Fibroblast of villous mesenchyme (primary cell): ENCODE measurements at regions not wholly inside any gene's neighbourhood (a gene's known extent, or its start where the extent isn't known, plus 50 kb on each side); places are given as distances from the start of the nearest gene placed in this dataset.

Source experiments
- DNase-seq: peaks from one replicate; pipeline ENCODE4 v3.0.0-alpha.2; 2010; ENCODE audit warnings: low read depth
- H3K4me3 ChIP-seq: 2 replicates; pipeline ENCODE4 v1.5.1; 2011; ENCODE audit warnings: low read depth, mild to moderate bottlenecking, low read length
- CTCF ChIP-seq: IDR thresholded peaks from 2 replicates; pipeline ENCODE4 v1.5.1; 2012; ENCODE audit warnings: low read depth, mild to moderate bottlenecking, low read length; ENCODE audit not compliant: insufficient read depth

GRCh38 chr2:122528958-122529705, 773.7 kb downstream of the TSN start:
- TF ChIP-seq CTCF = no peak
- H3K4me3 ChIP-seq = no peak overlapping the region

DNA sequence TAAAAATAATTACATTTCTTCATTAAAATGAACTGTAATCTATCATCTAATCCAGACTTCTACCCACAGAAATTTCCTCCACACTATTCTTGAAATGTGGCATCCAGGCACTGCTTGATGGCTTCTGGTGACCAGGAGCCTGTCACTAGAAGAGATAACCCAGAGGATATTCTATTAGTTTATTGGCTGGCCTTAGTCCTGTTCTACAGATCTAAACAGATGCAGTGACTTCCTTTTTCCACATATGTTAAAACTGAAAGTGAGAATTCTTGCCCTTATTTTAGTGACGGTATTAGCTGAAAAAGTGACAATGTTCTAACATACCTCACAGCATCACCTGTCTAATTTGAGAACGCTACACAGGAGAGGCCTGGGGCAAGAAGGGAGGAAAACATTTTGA, 775.4 kb downstream of the TSN start:
- no peak for DNase-seq

More at GRCh38 chr2:122528958-122529705, 773.7 kb downstream of the TSN start:
- no peak for DNase-seq

DNA sequence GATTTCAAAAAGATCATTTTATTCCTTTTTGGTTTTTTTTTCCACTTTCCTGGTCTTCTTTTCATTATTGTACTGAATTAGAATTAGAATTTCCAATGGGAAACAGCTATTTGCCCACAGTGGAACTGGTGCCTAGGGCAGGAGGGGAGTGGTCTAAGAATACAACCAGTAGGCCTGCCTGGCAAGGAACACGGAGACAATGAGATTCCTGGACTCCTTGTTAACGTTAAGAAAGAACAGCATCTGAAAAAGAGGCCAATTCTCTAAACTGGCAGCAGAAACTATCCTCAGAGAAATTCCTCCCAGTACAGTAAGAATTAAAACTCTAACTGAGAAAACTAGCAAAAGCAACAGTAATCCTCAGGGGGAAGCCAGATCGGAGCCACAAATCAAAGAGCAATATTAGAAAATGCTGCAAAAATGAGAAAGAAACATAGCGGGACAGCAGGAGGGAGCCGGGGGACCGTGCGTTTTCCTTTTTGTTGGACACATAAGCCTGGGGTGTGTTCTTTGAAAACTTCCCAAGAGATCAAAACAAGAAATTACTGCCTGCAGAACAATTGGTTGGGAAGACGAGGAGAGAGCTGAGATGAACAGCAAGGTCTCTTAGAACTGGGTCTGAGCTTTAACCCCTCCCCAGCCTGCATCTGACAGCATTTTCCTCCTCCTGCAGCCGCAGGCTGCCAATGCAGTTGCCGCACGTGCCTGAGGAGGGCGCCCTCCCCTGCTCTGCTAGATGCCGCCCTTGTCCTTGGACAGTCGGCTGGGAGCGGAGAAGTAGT, 776.0 kb downstream of the TSN start:
- no peak overlapping the region for H3K4me3 ChIP-seq
- peak; percentile 31 for TF ChIP-seq CTCF
- DNase-seq = no peak

More for the DNA sequence above, 775.4 kb downstream of the TSN start:
- TF ChIP-seq CTCF = no peak
- no peak overlapping the region for H3K4me3 ChIP-seq

- DNase-seq = no peak
- no peak for TF ChIP-seq CTCF
- H3K4me3 ChIP-seq = no peak overlapping the region
Measured at GRCh38 chr2:122532072-122532344, 776.6 kb downstream of the TSN start.

DNA sequence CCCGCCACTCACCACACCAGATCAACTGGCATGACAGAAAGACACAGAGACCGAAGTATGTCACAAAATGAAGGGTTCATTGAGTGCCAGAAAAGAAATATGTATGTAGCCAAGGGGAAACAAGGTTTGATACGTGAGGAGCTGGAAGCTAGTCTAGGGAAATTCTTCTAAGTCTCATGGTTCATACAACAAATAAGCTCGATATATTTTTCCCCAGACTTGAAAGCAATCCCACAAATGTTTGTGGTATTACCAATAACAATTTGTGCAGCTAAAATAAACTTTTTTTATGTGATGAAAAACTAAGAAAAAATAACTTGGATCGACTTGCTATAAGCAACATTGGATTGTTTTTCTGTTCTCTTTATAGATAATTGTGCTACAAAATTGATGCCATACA, 777.0 kb downstream of the TSN start:
- DNase-seq = no peak
- H3K4me3 ChIP-seq = no peak overlapping the region
- no peak for TF ChIP-seq CTCF

DNA sequence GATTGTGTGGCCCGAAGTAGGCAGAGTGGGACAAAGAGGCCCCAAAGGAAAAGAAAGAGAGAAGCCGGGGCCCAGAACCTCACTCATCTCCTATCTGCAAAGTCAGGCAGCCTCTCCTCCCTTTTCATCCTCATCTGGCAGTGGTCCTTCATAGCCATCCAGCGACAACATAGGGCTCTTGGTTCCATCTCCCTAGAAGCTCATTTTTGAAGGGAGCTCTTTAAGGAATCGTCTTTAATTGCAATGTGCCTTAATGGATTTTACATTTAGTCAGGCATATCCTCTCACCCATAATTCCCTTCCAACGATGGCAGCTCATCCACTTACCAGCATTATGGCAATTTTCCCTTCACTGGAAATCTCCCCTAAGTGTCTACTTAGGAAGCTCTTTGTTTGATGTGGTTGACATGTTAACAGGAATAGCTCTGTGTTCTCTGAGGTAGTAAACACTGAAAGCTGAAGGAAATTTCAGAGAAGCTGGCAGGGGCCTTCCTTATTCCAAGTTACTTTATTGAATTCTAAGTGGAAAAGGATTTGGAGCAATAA, 780.6 kb downstream of the TSN start:
- no peak for TF ChIP-seq CTCF
- DNase-seq = no peak
- H3K4me3 ChIP-seq = no peak overlapping the region
